NB4 (cell line): ENCODE measurements at regions not wholly inside any gene's neighbourhood (a gene's known extent, or its start where the extent isn't known, plus 50 kb on each side); places are given as distances from the start of the nearest gene placed in this dataset.

ENCODE experiments used
- DNase-seq: peaks from one replicate; pipeline ENCODE4 v3.0.0; 2010; ENCODE audit warnings: low read depth
- H3K4me3 ChIP-seq: one replicate; pipeline ENCODE4 v1.5.1; 2011; ENCODE audit warnings: mild to moderate bottlenecking, low read depth, low read length, moderate library complexity
- MYC ChIP-seq: IDR thresholded peaks from 2 replicates; pipeline ENCODE4 v1.6.1; 2011; ENCODE audit warnings: low read depth, low read length
- POLR2A ChIP-seq: IDR thresholded peaks from 2 replicates; pipeline ENCODE4 v1.6.1; 2011; ENCODE audit warnings: mild to moderate bottlenecking; ENCODE audit not compliant: insufficient read length; ENCODE audit errors: extremely low read depth
- TF ChIP-seq, protein P1 (sequence below): IDR thresholded peaks from one replicate; pipeline ENCODE4 v1.5.1; 2012; ENCODE audit warnings: low read depth, low read length
- TF ChIP-seq, protein P2 (sequence below): IDR thresholded peaks from 2 replicates; pipeline ENCODE4 v1.6.1; 2011; ENCODE audit warnings: low read depth, low read length

DNA sequence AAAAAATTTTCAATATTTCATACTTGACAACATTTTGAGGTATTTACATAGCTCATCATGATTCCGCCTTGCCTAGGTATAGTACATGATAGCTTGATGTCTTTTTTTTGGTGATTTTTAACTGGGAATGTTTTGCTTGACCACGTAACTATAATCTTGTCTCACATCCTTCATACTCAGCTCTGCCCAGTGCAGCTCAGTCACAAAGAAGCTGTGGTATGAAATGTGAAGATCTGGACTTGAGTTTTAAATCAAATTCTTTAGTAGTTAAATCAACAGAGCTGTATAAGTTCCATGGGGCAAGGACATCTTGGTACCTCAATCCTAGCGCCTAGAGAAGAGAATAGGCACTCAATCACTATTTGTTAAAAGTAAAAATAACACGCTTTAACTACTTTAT, 276.3 kb upstream of the DKK2 start:
- TF ChIP-seq, protein P1, sequence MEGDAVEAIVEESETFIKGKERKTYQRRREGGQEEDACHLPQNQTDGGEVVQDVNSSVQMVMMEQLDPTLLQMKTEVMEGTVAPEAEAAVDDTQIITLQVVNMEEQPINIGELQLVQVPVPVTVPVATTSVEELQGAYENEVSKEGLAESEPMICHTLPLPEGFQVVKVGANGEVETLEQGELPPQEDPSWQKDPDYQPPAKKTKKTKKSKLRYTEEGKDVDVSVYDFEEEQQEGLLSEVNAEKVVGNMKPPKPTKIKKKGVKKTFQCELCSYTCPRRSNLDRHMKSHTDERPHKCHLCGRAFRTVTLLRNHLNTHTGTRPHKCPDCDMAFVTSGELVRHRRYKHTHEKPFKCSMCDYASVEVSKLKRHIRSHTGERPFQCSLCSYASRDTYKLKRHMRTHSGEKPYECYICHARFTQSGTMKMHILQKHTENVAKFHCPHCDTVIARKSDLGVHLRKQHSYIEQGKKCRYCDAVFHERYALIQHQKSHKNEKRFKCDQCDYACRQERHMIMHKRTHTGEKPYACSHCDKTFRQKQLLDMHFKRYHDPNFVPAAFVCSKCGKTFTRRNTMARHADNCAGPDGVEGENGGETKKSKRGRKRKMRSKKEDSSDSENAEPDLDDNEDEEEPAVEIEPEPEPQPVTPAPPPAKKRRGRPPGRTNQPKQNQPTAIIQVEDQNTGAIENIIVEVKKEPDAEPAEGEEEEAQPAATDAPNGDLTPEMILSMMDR, result no peak
- no peak for TF ChIP-seq MYC
- TF ChIP-seq POLR2A, result no peak
- TF ChIP-seq, protein P2, sequence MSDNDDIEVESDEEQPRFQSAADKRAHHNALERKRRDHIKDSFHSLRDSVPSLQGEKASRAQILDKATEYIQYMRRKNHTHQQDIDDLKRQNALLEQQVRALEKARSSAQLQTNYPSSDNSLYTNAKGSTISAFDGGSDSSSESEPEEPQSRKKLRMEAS, result no peak
- no peak overlapping the region for H3K4me3 ChIP-seq
- DNase-seq, result no peak

DNA sequence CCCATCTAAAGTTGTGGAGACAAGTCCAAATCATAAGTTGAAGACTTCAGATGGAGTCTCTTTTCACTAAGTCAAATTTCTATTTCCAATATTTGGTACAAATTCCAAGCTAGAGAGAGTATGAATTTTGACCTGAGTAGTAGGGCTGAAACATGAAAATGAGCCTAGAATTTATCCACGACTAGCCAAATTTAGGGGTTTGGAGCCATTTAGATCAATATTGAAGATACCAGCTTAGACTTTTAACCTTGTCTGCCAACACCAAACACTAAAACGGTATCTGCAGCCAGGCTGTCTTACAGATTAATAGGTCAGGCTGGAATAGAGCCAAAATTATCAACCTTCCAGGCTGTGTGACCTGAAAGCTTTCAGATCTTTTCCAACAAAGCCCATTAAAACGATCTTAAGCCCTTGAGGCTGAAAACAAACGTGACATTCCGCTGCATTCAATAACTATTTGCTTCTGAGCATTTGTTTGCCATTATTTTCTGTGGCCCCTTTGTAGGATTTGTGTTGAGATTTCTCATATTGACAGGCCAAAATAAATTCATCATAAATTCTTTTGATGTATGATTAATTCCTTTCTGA, 268.7 kb upstream of the DKK2 start:
- no peak overlapping the region for H3K4me3 ChIP-seq
- DNase-seq, result no peak
- TF ChIP-seq POLR2A (no peak), MYC (no peak)
- TF ChIP-seq, protein P1, result no peak
- TF ChIP-seq, protein P2, result no peak

DNA sequence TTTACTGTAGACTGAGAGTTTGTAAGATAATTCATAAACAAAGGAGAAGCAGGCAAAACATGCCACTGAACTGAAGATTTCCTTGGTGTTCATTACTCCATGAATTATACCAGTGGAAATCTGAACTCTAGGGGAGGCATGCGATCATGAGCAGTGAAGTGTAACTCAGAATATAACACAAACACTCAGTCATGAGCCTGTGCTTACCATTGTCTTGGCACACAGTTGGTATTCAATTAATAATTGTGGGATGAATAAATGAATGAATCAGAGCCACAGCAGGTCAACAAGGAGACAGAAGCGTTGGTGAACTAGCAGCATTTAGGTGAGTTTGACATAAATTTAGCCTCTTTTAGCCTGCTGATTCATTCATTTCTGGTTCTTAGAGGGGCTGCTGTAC, 263.5 kb upstream of the DKK2 start:
- no peak for DNase-seq
- TF ChIP-seq, protein P2, result no peak
- TF ChIP-seq, protein P1, result no peak
- TF ChIP-seq POLR2A (no peak), MYC (no peak)
- H3K4me3 ChIP-seq, result no peak overlapping the region

DNA sequence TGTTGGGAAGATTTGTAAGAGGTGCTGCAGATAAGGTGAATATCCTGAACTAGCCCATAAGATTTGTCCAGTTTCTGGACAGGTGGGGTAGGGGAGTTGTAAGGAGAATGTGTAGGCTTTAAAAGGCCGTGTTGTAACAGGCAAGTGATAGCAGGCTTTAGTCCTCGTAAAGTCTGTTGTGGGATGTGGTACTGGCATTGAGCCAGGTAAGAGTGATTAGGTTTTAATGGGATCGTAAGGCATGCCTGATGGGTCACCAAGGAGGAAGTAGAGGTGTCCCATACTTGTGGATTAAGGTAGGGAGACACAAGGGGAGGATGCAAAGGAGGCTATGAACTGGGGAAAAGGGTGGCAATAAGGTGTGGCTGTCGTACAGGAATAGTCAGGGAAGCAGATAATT, 256.9 kb upstream of the DKK2 start:
- TF ChIP-seq, protein P1, result no peak
- no peak for TF ChIP-seq POLR2A
- TF ChIP-seq MYC, result no peak
- TF ChIP-seq, protein P2, result no peak
- no peak overlapping the region for H3K4me3 ChIP-seq
- DNase-seq, result no peak

DNA sequence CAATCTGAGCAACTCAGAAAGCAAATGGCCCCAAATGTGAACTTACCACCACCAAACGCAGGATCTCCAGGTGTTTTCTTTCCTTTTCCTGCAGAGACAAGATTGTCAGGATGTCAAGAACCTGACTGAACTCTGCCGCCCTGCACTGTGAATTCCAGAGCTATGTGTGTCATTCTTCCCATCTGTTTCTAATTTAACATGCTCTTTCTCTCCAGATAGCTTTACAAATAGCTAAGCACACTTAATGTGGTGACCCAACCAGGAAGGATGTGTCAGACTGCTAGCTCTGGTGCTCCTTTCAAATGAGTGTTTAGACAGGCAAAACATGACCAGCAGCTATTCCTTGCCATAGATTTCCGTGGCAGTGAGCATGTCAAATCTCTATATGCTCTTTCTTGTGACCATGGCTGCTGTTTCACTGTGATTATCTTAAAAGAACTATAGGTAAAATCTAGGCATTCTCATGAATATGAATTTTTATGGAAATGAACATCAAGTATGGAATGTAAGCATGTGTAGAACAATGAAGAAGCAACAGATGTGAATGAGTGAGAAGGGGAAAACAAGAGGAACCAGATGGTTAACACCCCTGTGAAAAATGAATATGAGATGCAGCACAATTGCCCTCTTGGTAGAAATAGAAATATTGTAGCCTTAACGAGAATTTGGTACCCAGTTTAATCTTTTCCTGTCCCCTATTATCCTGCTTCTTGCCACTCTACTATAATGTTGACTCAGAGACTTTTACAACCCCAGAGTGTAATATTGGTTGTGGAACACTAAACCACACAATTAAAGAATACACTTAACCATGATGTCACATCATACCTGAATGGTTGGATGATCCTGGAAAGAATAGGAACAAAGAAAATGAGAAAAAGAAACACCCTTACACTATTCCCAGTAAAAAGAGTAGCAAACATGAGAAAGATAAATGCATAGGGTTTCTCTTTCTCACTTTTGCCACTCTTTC, 247.8 kb upstream of the DKK2 start:
- DNase-seq, result no peak
- no peak overlapping the region for H3K4me3 ChIP-seq
- TF ChIP-seq, protein P1, result no peak
- TF ChIP-seq, protein P2, result no peak
- TF ChIP-seq POLR2A (no peak), MYC (no peak)
